Caki2 (cell line): ENCODE measurements at regions not wholly inside any gene's neighbourhood (a gene's known extent, or its start where the extent isn't known, plus 50 kb on each side); places are given as distances from the start of the nearest gene placed in this dataset.

Source experiments
- DNase-seq: peaks from one replicate; pipeline ENCODE4 v3.0.0-alpha.2; 2015; ENCODE audit warnings: low read depth
- in situ Hi-C: cut with HindIII; loops from 2 replicates; pipeline ENCODE4 v1.10.0; 2016; ENCODE audit warnings: low sequenced_read_pairs, low pct_unique_long_range_greater_than_20kb, mixed read lengths

DNA sequence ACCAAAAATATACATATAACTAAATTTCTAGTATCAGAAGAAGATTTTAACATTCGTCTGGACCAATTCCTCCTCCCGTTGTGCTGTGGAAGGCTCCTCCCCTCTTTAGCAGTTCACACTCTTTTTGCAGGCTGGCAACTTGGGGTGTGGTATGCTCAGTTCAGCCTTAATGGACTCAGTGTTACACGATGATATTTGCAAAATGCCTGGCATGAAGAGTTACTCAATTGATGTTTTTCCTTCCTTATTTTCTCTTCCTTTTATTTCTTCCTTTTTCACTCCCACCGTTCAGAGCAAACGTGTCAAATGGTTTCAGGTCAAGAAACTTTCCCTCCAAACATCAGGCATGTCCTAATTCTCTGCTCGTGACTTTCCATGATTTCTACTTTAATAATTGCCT is 248.3 kb downstream of the PHF14 start:
- in situ Hi-C loops: no loop called here
- DNase-seq: no peak

DNA sequence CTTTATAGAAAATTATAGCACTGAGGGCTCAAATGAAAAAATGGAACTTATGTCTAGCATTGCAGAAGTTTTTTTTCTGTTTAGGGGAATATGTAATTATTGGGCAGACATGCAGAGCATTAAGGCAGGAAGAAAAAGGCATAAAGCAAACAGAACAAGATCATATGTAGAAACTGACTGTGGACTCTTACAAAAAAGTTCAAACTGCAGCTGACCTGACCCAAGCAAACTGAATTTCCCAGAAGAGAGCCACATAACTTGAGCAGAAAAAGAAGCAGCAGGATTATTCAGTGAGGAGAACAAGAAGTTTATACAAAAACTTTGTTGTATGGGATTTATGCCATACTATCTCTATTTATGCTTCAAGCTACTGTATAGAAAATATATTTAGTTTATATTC is 250.9 kb downstream of the PHF14 start:
- no peak for DNase-seq
- in situ Hi-C loops: no loop called here

DNA sequence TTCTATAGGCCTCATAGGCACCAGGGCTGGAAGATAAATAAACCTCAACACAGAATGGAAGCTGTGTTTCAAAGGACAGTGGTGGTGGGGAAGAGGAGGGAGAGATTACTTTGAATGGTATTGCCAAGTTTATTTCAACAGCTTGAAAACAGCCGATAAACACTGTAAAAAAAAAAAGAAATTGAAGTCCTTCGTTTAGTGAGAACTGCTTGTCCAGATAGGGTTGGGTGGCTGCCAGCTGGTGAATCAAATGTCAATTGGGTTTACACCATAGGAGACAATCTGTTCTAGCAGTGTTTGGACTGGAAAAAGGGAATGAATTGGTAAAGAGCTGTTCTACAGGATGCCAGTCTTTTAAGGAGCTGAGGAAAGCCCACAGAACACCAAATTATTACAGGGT is 254.8 kb downstream of the PHF14 start:
- no peak for DNase-seq
- in situ Hi-C loops: no loop called here

DNA sequence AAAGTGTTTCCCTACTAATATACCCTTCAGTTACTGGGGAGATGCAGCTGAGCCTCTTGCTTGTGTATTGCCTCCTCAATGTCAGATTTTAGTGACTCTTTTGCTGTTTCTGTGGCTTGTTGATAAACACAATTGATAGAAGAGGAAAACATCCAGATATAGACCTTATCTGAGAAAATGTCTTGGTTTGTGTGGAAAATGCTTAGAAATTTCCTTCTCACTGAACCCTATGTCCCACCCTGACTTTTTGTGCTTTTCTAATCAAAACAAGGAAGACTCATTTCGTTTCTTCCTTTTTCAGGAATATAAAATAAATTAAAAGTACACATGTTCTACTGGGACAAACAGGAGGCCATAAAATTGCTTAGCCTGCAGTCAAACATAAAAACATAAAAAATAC is 257.5 kb downstream of the PHF14 start:
- in situ Hi-C loops: no loop called here
- no peak for DNase-seq

- in situ Hi-C loops: no loop called here
- no peak for DNase-seq
These were observed 258.8 kb downstream of the PHF14 start for GRCh38 chr7:11232462-11232861.

- in situ Hi-C loops: no loop called here
- DNase-seq: no peak
These were observed 260.2 kb downstream of the PHF14 start for GRCh38 chr7:11233871-11234270.

DNA sequence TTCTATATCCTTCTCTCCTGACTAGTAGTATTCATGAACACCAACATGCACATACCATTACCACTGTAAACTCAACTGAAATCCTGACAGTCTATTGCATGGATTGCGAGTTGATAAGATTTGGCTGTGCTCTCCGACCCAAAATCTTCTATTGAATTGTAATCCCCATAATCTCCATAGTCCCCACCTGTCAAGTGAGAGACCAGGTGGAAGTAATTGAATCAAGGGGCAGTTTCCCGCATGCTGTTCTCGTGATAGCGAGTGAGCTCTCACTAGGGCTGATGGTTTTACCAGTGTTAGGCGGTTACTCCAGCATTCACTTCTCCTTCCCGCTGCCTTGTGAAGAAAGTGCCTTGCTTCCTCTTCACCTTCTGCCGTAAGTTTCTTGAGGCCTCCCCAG is 261.8 kb downstream of the PHF14 start:
- DNase-seq: no peak
- in situ Hi-C loops: no loop called here

DNA sequence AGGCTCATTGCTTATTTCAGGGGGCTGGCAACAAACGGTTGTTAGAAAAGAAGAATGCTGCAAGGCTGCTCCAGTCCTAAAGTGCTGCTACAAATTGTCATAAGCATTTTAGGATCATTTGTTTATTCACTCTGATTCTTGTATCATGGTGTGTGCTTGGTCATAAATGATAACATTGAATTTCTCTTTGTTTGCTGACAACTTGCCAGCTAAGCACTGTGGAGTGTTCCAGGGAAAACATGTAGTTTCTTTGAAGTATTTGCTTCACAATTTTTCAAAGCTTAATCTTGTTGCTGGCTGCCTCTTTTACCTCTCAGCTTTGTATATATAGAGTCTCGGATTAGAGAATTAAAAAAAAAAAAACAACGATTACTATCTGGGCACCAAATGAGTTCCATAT is 263.0 kb downstream of the PHF14 start:
- in situ Hi-C loops: no loop called here
- DNase-seq: no peak

DNA sequence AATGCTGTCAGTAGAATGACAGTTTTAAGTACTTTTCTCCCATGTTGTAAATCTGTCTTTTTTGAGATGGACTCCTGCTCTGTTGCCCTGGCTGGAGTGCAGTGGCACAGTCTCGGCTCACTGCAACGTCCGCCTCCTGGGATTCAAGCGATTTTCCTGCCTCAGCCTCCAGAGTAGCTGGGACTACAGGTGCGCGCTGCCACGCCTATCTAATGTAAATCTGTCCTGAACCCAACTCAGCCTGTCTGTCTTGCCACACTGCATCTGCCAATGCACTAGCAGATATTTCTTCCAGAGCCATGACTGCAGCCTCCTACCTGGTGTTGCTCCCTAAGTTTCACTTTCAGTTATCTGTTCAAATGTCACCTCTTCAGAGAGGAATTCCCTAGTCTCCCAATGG is 264.1 kb downstream of the PHF14 start:
- in situ Hi-C loops: no loop called here
- DNase-seq: no peak

GRCh38 chr7:11239316-11239715 is 265.6 kb downstream of the PHF14 start:
- no peak for DNase-seq
- in situ Hi-C loops: no loop called here

GRCh38 chr7:11243739-11244138 is 270.1 kb downstream of the PHF14 start:
- in situ Hi-C loops: no loop called here
- no peak for DNase-seq

DNA sequence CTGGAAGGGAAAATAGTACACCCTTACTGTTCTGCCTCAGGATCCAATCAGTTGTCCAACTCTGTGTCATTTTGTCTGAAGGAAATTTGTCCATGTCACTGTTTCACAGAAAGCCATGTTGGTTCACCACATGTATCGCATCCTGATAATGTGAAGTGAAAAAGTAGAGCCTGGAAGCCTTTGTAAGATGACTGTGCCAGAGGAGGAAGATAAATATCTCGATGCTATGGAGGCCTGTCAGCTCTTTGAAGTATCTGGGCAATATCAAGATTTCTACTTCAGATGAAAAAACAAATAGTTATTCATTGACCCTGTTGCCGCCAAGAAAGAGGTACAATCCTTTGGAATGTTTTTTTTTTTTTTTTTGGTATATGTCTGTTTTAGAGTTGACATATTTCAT is 270.5 kb downstream of the PHF14 start:
- in situ Hi-C loops: no loop called here
- DNase-seq: no peak

GRCh38 chr7:11247545-11247944 is 273.9 kb downstream of the PHF14 start:
- DNase-seq: no peak
- in situ Hi-C loops: no loop called here

GRCh38 chr7:11251436-11251835 is 277.8 kb downstream of the PHF14 start:
- in situ Hi-C loops: no loop called here

DNA sequence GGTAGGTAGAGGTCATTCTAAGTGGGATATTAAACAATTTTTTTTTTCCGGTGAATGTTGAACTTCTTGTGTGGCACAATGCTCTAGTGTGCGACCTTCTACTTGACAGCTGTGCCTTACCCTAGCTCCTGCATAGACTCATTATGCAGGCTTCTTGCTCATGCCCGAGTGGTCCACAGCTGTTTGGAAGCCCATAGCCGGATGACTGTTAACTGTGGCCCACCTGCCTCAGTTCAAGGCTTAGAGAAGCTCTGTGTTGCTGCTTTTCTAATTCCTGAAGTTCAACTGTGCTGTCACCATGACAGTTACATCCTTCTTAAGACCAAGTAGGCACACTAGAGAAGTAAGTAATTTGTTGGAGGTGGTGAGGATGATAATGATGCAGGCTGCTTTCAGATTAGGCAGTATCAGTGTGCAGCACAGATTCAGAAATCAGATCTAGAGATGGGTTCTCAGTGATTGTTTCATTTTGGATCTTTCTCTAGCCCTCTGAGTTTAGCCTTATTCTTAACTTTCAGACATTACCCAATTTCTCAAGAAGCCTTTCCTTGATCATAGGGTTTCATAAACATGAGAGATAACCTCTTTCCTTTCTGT is 278.4 kb downstream of the PHF14 start:
- in situ Hi-C loops: no loop called here
- no peak for DNase-seq

More at GRCh38 chr7:11251436-11251835, 277.8 kb downstream of the PHF14 start:
- DNase-seq: no peak

- in situ Hi-C loops: no loop called here
- no peak for DNase-seq
These were observed 279.1 kb downstream of the PHF14 start for GRCh38 chr7:11252705-11253272.

- in situ Hi-C loops: no loop called here
- DNase-seq: no peak
These were observed 282.8 kb downstream of the PHF14 start for GRCh38 chr7:11256501-11256900.

DNA sequence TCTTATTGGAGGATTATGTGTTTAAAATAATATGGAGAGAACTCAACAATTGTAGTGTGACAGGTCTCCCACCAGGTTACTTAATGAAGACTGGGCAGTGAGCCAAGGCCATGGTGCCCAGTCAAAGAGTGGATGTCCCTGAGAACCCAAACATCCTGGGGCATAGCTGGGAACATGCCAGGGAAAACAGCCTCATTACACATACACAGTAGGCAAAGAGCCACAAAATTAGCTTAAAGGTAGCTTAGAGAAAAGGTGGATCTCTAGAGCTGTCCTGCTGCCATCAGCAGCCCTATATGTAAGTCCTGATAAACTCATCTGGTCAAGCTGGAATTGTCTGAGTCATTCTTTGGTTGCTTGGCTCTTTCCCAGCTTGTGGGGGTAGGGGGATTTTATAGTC is 287.8 kb downstream of the PHF14 start:
- in situ Hi-C loops: no loop called here
- peak; percentile 66 for DNase-seq

DNA sequence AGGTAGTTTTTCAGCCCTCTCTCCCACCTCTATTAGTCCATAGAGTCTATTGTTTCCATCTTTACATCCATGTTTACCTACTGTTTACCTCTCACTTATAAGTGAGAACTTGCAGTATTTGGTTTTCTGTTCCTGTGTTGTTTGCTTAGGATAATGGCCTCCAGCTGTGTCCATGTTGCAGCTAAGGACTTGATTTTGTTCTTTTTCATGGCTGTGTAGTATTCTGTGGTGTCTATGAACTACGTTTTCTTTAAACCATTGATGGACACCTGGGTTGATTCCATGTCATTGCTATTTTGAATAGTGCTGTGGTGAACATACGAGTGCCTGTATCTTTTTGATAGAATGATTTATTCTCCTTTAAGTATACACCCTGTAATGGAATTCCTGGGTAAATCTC is 292.4 kb downstream of the PHF14 start:
- no peak for DNase-seq

GRCh38 chr7:11272352-11272751 is 298.7 kb downstream of the PHF14 start:
- in situ Hi-C loops: no loop called here
- DNase-seq: no peak

More for the DNA sequence above, 292.4 kb downstream of the PHF14 start:
- in situ Hi-C loops: no loop called here
